ENCODE measurements at regions not wholly inside any gene's neighbourhood (a gene's known extent, or its start where the extent isn't known, plus 50 kb on each side); places are given as distances from the start of the nearest gene placed in this dataset.

DNA sequence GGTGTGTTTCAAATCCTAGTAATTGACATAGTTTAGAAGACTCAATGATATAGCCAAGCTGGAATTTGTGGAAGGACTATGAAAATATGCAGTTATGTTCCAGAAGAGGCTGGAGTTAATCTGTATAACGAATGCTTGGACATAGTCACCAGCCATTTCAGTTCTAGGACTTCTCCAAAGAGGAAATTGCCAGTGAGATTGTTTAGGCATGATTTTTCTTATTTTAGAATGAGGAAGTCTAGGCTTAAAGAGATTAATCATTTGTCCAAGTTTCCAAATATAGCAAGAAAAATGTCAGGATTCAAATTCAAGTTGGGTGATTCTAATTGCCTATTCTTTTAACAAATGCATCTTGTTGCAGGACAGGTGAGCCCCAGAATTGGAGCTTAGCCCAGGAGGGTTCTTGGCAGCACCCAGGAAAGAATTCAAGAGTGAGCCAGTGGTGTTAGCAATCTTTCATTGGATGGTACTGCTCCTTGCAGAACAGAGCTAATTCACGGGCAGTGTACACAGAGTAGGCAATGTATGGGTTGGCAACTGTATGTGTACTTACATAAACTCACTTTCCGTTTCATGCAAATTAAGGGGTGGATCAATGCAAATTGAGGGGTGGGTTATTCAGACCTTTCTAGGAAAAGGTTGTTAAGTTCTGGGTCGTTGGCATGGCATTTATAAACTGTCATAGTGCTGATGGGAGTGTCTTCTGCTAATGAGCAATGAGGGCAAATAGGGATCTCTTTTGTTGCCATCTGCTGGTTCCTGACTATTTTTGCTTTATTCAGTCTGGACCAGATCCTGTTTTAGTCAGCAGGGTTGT, 763.1 kb upstream of the SLITRK1 start:
- H3K4me3 ChIP-seq (ENCODE audit: low read length), result no peak overlapping the region
- ATAC-seq (0 out of 2 replicates have a peak, but pooled peaks have one; percentile 27), DNase-seq (no peak)
- no peaks in the 10 kb centered on the region for H3K9me3 ChIP-seq (ENCODE audit: low read length)
- TF ChIP-seq, protein P1, sequence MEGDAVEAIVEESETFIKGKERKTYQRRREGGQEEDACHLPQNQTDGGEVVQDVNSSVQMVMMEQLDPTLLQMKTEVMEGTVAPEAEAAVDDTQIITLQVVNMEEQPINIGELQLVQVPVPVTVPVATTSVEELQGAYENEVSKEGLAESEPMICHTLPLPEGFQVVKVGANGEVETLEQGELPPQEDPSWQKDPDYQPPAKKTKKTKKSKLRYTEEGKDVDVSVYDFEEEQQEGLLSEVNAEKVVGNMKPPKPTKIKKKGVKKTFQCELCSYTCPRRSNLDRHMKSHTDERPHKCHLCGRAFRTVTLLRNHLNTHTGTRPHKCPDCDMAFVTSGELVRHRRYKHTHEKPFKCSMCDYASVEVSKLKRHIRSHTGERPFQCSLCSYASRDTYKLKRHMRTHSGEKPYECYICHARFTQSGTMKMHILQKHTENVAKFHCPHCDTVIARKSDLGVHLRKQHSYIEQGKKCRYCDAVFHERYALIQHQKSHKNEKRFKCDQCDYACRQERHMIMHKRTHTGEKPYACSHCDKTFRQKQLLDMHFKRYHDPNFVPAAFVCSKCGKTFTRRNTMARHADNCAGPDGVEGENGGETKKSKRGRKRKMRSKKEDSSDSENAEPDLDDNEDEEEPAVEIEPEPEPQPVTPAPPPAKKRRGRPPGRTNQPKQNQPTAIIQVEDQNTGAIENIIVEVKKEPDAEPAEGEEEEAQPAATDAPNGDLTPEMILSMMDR (conservative IDR thresholded peaks at IDR 0.05; ENCODE audit: low read depth, low read length), result 0 out of 2 replicates have a peak, but pooled peaks have one; percentile 15
- TF ChIP-seq EZH2phosphoT487 (IDR thresholded peaks at IDR 0.05; ENCODE audit: borderline replicate concordance, low read length), result no peak
- TF ChIP-seq EZH2 (IDR thresholded peaks at IDR 0.05; ENCODE audit: low read length, unreplicated experiment), result no peak
- H3K4me1 ChIP-seq (ENCODE audit: insufficient read depth, low read length), result peaks cover 7% of the 10 kb centered on the region; the same call in 1 of the 2 replicates
- H3K36me3 ChIP-seq (ENCODE audit: low read depth, low read length), result no peaks in the 10 kb centered on the region; the same call in 1 of the 2 replicates
- intact Hi-C loops (cut with micrococcal nuclease), result loop anchor here (10.0 kb wide), 2 partner anchors 71 to 1321 kb away; no protein-coding TSS in a partner anchor
- H3K4me2 ChIP-seq (ENCODE audit: low read length), result no peak overlapping the region
- no peak overlapping the region for H2AFZ ChIP-seq (ENCODE audit: low read length)
- CTCF ChIA-PET, result no interaction called here
- no peak overlapping the region for H3K9ac ChIP-seq (ENCODE audit: low read length)
- no TSS peak for BruUV-seq (replicated peaks)
- no peaks in the 10 kb centered on the region for H3K79me2 ChIP-seq (ENCODE audit: low read length)
- POLR2A ChIA-PET (ENCODE audit: unreplicated experiment), result no interaction called here
- H3K27ac ChIP-seq (ENCODE audit: low read length), result no peak overlapping the region
- H3F3A ChIP-seq (ENCODE audit: low read length, unreplicated experiment), result no peaks in the 10 kb centered on the region
- no peaks in the 10 kb centered on the region for H4K20me1 ChIP-seq (ENCODE audit: low read length)
- H3K9me2 ChIP-seq (replicated peaks; ENCODE audit: low read length), result no peaks in the 10 kb centered on the region
- H3K27me3 ChIP-seq (ENCODE audit: low read length), result no peaks in the 10 kb centered on the region

DNA sequence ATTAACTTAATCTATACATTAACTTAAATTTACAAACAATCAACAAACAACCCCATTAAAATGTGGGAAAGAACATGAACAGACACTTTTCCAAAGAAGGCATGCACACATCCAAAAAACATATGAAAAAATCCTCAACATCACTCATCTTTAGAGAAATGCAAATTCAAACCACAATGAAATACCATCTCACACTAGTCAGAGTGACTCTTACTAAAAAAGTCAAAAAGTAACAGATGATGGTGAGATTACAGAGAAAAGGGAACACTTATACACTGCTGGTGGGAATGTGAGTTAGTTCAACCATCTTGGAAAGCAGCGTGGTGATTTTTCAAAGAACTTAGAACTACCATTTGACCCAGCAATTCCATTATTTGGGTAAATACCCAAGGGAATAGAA, 759.2 kb upstream of the SLITRK1 start:
- H3K36me3 ChIP-seq (ENCODE audit: low read depth, low read length), result no peaks in the 10 kb centered on the region

More for the DNA sequence above, 759.2 kb upstream of the SLITRK1 start:
- Histone ChIP-seq H4K20me1 (ENCODE audit: low read length) (no peaks in the 10 kb centered on the region), H3K4me2 (ENCODE audit: low read length) (no peak overlapping the region), H3K4me1 (ENCODE audit: insufficient read depth, low read length) (no peaks in the 10 kb centered on the region), H3K9ac (ENCODE audit: low read length) (no peak overlapping the region), H3K27me3 (ENCODE audit: low read length) (no peaks in the 10 kb centered on the region), H3F3A (ENCODE audit: low read length, unreplicated experiment) (no peaks in the 10 kb centered on the region), H3K27ac (ENCODE audit: low read length) (no peak overlapping the region), H3K9me2 (replicated peaks; ENCODE audit: low read length) (no peaks in the 10 kb centered on the region), H3K4me3 (ENCODE audit: low read length) (no peak overlapping the region), H2AFZ (ENCODE audit: low read length) (no peak overlapping the region), H3K9me3 (ENCODE audit: low read length) (no peaks in the 10 kb centered on the region), H3K79me2 (ENCODE audit: low read length) (no peaks in the 10 kb centered on the region)
- DNase-seq (no peak), ATAC-seq (no peak)
- BruUV-seq (replicated peaks), result no TSS peak
- POLR2A ChIA-PET (ENCODE audit: unreplicated experiment), result interaction anchor here (0.7 kb wide), 1 partner anchor 1475 kb away, joined by 3 read pairs; no protein-coding TSS in a partner anchor
- TF ChIP-seq EZH2phosphoT487 (IDR thresholded peaks at IDR 0.05; ENCODE audit: borderline replicate concordance, low read length) (no peak), EZH2 (IDR thresholded peaks at IDR 0.05; ENCODE audit: low read length, unreplicated experiment) (no peak)
- TF ChIP-seq, protein P1 (conservative IDR thresholded peaks at IDR 0.05; ENCODE audit: low read depth, low read length), result no peak
- CTCF ChIA-PET, result no interaction called here
- intact Hi-C loops (cut with micrococcal nuclease), result loop anchor here (10.0 kb wide), 2 partner anchors 67 to 1317 kb away; no protein-coding TSS in a partner anchor
